GM19452 (cell line): ENCODE measurements at regions not wholly inside any gene's neighbourhood (a gene's known extent, or its start where the extent isn't known, plus 50 kb on each side); places are given as distances from the start of the nearest gene placed in this dataset.
"Not testable (repeated sequence)": the region's sequence is repeated elsewhere in the genome, so short reads cannot be mapped to it uniquely, and the experiment has no call there.

Source experiments
- ATAC-seq: cut with Tn5 transposase; IDR thresholded peaks from one replicate; pipeline ENCODE4 v1.9.1; 2021; ENCODE audit not compliant: unreplicated experiment

GRCh38 chr6:14584450-14584849 is 466.9 kb downstream of the CD83 start:
- ATAC-seq, result no peak

GRCh38 chr6:14585689-14586088 is 468.1 kb downstream of the CD83 start:
- ATAC-seq, result no peak

GRCh38 chr6:14589175-14589574 is 471.6 kb downstream of the CD83 start:
- ATAC-seq, result no peak

GRCh38 chr6:14590586-14590985 is 473.0 kb downstream of the CD83 start:
- ATAC-seq, result no peak

- ATAC-seq, result no peak
Observed at GRCh38 chr6:14591998-14592397, 474.4 kb downstream of the CD83 start.

- ATAC-seq, result no peak
Observed at GRCh38 chr6:14593286-14593685, 475.7 kb downstream of the CD83 start.

GRCh38 chr6:14595751-14596150 is 478.2 kb downstream of the CD83 start:
- ATAC-seq, result no peak

- ATAC-seq, result no peak
Observed at GRCh38 chr6:14596410-14596809, 478.8 kb downstream of the CD83 start.

GRCh38 chr6:14597090-14597489 is 479.5 kb downstream of the CD83 start:
- no peak for ATAC-seq

GRCh38 chr6:14598017-14598864 is 480.7 kb downstream of the CD83 start:
- no peak for ATAC-seq

GRCh38 chr6:14600306-14600705 is 482.7 kb downstream of the CD83 start:
- ATAC-seq, result not testable (repeated sequence)

GRCh38 chr6:14601490-14601889 is 483.9 kb downstream of the CD83 start:
- ATAC-seq, result no peak

GRCh38 chr6:14606353-14606752 is 488.8 kb downstream of the CD83 start:
- no peak for ATAC-seq

- ATAC-seq, result no peak
Observed at GRCh38 chr6:14610141-14610540, 492.6 kb downstream of the CD83 start.

GRCh38 chr6:14612016-14612980 is 494.7 kb downstream of the CD83 start:
- ATAC-seq, result no peak

- no peak for ATAC-seq
Observed at GRCh38 chr6:14614631-14615030, 497.1 kb downstream of the CD83 start.

- ATAC-seq, result no peak
Observed at GRCh38 chr6:14616656-14617055, 499.1 kb downstream of the CD83 start.

GRCh38 chr6:14618759-14619418 is 501.3 kb downstream of the CD83 start:
- no peak for ATAC-seq

GRCh38 chr6:14619419-14619781 is 501.8 kb downstream of the CD83 start:
- no peak for ATAC-seq

GRCh38 chr6:14620522-14620921 is 502.9 kb downstream of the CD83 start:
- ATAC-seq, result no peak

- ATAC-seq, result no peak
Observed at GRCh38 chr6:14621518-14621917, 503.9 kb downstream of the CD83 start.
